Muscle layer of colon (tissue), 2 donors: ENCODE measurements at regions not wholly inside any gene's neighbourhood (a gene's known extent, or its start where the extent isn't known, plus 50 kb on each side); places are given as distances from the start of the nearest gene placed in this dataset.

Experiments used
- H3K27ac ChIP-seq: one replicate; pipeline ENCODE4 v1.7.0; 2013; ENCODE audit warnings: low read depth, mild to moderate bottlenecking, low read length, moderate library complexity
- H3K27me3 ChIP-seq, 2 donors: one replicate each; pipeline ENCODE4 v1.7.0; 2013; ENCODE audit warnings: low read length in 2 of 2, mild to moderate bottlenecking in 2 of 2; ENCODE audit not compliant: insufficient read depth in 2 of 2, control insufficient read depth in 1 of 2
- H3K36me3 ChIP-seq: one replicate; pipeline ENCODE4 v1.7.0; 2013; ENCODE audit warnings: mild to moderate bottlenecking, low read length; ENCODE audit not compliant: insufficient read depth
- H3K4me1 ChIP-seq: one replicate; pipeline ENCODE4 v1.7.0; 2013; ENCODE audit warnings: mild to moderate bottlenecking, low read length; ENCODE audit not compliant: insufficient read depth
- H3K4me3 ChIP-seq, 2 donors: one replicate each; pipeline ENCODE4 v1.7.0; 2013; ENCODE audit warnings: low read length in 2 of 2, low read depth in 1 of 2, mild to moderate bottlenecking in 1 of 2, moderate library complexity in 1 of 2
- H3K9ac ChIP-seq: one replicate; pipeline ENCODE4 v1.7.0; 2013; ENCODE audit warnings: low read length
- H3K9me3 ChIP-seq: one replicate; pipeline ENCODE4 v1.7.0; 2013; ENCODE audit warnings: mild to moderate bottlenecking, low read length
- donor health status: abdominal sarcoma.
- donor health status: Adenocarcinoma of cecum.

- Histone ChIP-seq H3K27ac (no peak overlapping the region), H3K9ac (no peak overlapping the region), H3K9me3 (no peaks in the 10 kb centered on the region), H3K4me3 (no peak overlapping the region), H3K4me1 (no peaks in the 10 kb centered on the region), H3K36me3 (no peaks in the 10 kb centered on the region), H3K27me3 (no peaks in the 10 kb centered on the region)
Measured at GRCh38 chr21:19864476-19864875, 1133.7 kb upstream of the NCAM2 start.

DNA sequence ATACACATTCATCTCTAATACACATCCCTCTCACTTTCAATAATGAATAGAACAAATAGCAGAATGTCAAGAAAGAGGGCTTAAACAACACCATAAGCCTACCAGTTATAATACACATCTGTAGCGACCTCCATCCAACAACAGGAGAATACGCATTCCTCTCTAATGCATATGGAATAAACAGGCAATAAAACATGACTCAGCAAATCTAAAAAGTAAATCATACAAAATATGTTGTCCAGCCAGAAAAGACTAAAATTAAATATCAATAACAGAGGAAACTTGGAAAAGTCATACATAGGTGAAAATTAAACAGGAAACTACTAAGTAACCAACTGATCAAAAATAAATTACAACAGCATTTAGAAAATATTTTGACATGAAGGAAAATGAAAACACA, 1127.5 kb upstream of the NCAM2 start:
- Histone ChIP-seq H3K9ac (no peak overlapping the region), H3K4me1 (no peaks in the 10 kb centered on the region), H3K9me3 (no peaks in the 10 kb centered on the region), H3K36me3 (no peaks in the 10 kb centered on the region), H3K27me3 (no peaks in the 10 kb centered on the region), H3K4me3 (no peak overlapping the region), H3K27ac (no peak overlapping the region)

GRCh38 chr21:19874521-19874920, 1123.7 kb upstream of the NCAM2 start:
- no peaks in the 10 kb centered on the region for H3K27me3 ChIP-seq
- no peaks in the 10 kb centered on the region for H3K4me1 ChIP-seq
- H3K9me3 ChIP-seq: no peaks in the 10 kb centered on the region
- H3K4me3 ChIP-seq: no peak overlapping the region
- no peak overlapping the region for H3K9ac ChIP-seq
- no peak overlapping the region for H3K27ac ChIP-seq
- no peaks in the 10 kb centered on the region for H3K36me3 ChIP-seq

- Histone ChIP-seq H3K9ac (no peak overlapping the region), H3K27me3 (no peaks in the 10 kb centered on the region), H3K27ac (no peak overlapping the region), H3K4me3 (no peak overlapping the region), H3K9me3 (no peaks in the 10 kb centered on the region), H3K4me1 (no peaks in the 10 kb centered on the region), H3K36me3 (no peaks in the 10 kb centered on the region)
Measured at GRCh38 chr21:19878133-19878532, 1120.1 kb upstream of the NCAM2 start.

DNA sequence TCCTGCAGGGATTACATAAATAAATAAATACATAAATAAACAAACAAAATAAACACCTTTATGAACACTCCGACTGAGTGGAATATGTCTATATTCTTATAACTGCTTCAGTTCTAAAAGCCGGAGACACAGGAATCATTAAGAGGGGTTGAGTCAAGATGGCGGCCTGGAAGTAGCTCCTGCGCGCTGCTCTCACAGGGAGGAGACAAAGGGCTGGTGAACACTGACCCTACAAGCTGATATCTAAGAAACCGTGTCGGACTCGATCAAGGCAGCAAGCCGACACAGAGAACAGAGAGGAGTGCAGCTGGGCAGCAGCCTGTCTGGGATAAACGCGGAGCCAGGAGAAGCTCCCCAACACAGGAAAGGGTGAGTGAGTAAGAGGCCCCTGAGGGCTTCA, 1098.6 kb upstream of the NCAM2 start:
- H3K9me3 ChIP-seq: no peaks in the 10 kb centered on the region
- H3K27me3 ChIP-seq: no peaks in the 10 kb centered on the region
- no peak overlapping the region for H3K27ac ChIP-seq
- H3K4me1 ChIP-seq: no peaks in the 10 kb centered on the region
- H3K9ac ChIP-seq: no peak overlapping the region
- H3K4me3 ChIP-seq: no peak overlapping the region
- H3K36me3 ChIP-seq: no peaks in the 10 kb centered on the region

DNA sequence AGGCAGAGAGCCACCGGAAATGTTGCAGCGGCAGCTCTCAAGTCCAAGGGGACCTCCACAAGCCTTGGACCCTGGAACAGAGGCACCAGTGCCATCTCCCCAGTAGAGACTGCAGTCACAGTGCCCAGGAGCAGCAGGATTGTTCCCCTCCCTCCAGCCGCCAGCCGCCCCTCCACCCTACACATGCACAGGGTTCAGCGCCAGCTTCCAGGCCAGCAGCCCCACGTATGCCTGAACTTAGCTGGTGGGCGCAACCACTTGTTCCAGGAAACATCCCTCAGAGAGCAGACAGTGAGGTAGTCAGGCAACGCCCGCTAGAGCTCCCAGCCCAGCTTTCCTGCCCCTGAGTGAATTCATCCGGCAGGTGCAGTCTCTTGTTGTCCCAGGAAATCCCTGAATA, 1098.1 kb upstream of the NCAM2 start:
- Histone ChIP-seq H3K9ac (no peak overlapping the region), H3K36me3 (no peaks in the 10 kb centered on the region), H3K9me3 (no peaks in the 10 kb centered on the region), H3K4me1 (no peaks in the 10 kb centered on the region), H3K27me3 (no peaks in the 10 kb centered on the region), H3K4me3 (no peak overlapping the region), H3K27ac (no peak overlapping the region)

GRCh38 chr21:19908390-19908789, 1089.8 kb upstream of the NCAM2 start:
- Histone ChIP-seq H3K9me3 (no peaks in the 10 kb centered on the region), H3K27me3 (no peaks in the 10 kb centered on the region), H3K4me3 (no peak overlapping the region), H3K27ac (no peak overlapping the region), H3K9ac (no peak overlapping the region), H3K36me3 (no peaks in the 10 kb centered on the region), H3K4me1 (no peaks in the 10 kb centered on the region)

- no peaks in the 10 kb centered on the region for H3K36me3 ChIP-seq
- H3K9me3 ChIP-seq: no peaks in the 10 kb centered on the region
- H3K27ac ChIP-seq: no peak overlapping the region
- H3K9ac ChIP-seq: no peak overlapping the region
- H3K27me3 ChIP-seq: no peaks in the 10 kb centered on the region
- H3K4me1 ChIP-seq: no peaks in the 10 kb centered on the region
- no peak overlapping the region for H3K4me3 ChIP-seq
Measured at GRCh38 chr21:19914028-19914427, 1084.2 kb upstream of the NCAM2 start.

GRCh38 chr21:19921211-19921610, 1077.0 kb upstream of the NCAM2 start:
- H3K9me3 ChIP-seq: no peaks in the 10 kb centered on the region
- H3K4me3 ChIP-seq: no peak overlapping the region
- H3K36me3 ChIP-seq: no peaks in the 10 kb centered on the region
- H3K4me1 ChIP-seq: no peaks in the 10 kb centered on the region
- no peaks in the 10 kb centered on the region for H3K27me3 ChIP-seq
- no peak overlapping the region for H3K9ac ChIP-seq
- no peak overlapping the region for H3K27ac ChIP-seq

GRCh38 chr21:19922122-19922521, 1076.1 kb upstream of the NCAM2 start:
- no peak overlapping the region for H3K27ac ChIP-seq
- no peak overlapping the region for H3K4me3 ChIP-seq
- no peaks in the 10 kb centered on the region for H3K9me3 ChIP-seq
- no peaks in the 10 kb centered on the region for H3K27me3 ChIP-seq
- H3K4me1 ChIP-seq: no peaks in the 10 kb centered on the region
- H3K36me3 ChIP-seq: no peaks in the 10 kb centered on the region
- no peak overlapping the region for H3K9ac ChIP-seq

DNA sequence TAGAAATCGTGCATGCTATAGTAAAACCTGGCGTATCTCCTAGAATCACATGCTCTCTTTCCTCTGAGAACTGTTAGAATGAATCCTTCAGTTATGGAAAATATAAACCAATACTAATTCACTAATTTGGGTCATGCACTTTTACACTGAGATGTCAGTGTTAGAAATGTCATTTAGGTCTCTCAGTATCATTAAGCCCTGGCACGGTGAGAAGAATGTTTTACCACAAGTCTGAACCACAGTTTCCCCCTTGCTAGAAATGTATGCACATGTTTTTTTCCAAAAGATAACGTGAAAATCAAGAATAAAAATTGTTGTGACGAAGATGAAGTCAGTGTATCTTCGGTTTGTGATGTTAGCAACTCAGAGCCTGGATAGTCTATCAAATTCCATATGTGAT, 1062.7 kb upstream of the NCAM2 start:
- Histone ChIP-seq H3K36me3 (no peaks in the 10 kb centered on the region), H3K4me1 (no peaks in the 10 kb centered on the region), H3K27me3 (no peaks in the 10 kb centered on the region), H3K9me3 (no peaks in the 10 kb centered on the region), H3K4me3 (no peak overlapping the region), H3K9ac (no peak overlapping the region), H3K27ac (no peak overlapping the region)

GRCh38 chr21:19937619-19938018, 1060.6 kb upstream of the NCAM2 start:
- no peak overlapping the region for H3K27ac ChIP-seq
- no peak overlapping the region for H3K9ac ChIP-seq
- no peaks in the 10 kb centered on the region for H3K27me3 ChIP-seq
- H3K9me3 ChIP-seq: no peaks in the 10 kb centered on the region
- no peaks in the 10 kb centered on the region for H3K36me3 ChIP-seq
- H3K4me3 ChIP-seq: no peak overlapping the region
- no peaks in the 10 kb centered on the region for H3K4me1 ChIP-seq
